Upper lobe of right lung (tissue), 1 donor: ENCODE measurements at regions not wholly inside any gene's neighbourhood (a gene's known extent, or its start where the extent isn't known, plus 50 kb on each side); places are given as distances from the start of the nearest gene placed in this dataset.

Source experiments
- ATAC-seq: fragments of 200-7000 bp; cut with Tn5 transposase; one replicate; pipeline ENCODE4 v1.9.1; 2020; ENCODE audit warnings: mild to moderate bottlenecking, moderate library complexity
- DNase-seq: peaks from one replicate; pipeline ENCODE4 v3.0.0-alpha.2; 2020
- H3K27ac ChIP-seq: fragments of 200-600 bp; one replicate; pipeline ENCODE4 v1.8.0; 2022
- H3K27me3 ChIP-seq: fragments of 200-600 bp; one replicate; pipeline ENCODE4 v1.8.0; 2022; ENCODE audit warnings: mild to moderate bottlenecking
- H3K36me3 ChIP-seq: fragments of 200-600 bp; one replicate; pipeline ENCODE4 v1.8.0; 2022
- H3K4me1 ChIP-seq: fragments of 200-600 bp; one replicate; pipeline ENCODE4 v1.8.0; 2022
- H3K4me3 ChIP-seq: fragments of 200-600 bp; one replicate; pipeline ENCODE4 v1.8.0; 2022; ENCODE audit warnings: mild to moderate bottlenecking
- H3K9me3 ChIP-seq: fragments of 200-600 bp; one replicate; pipeline ENCODE4 v1.8.0; 2022
- CTCF ChIP-seq: fragments of 200-600 bp; IDR thresholded peaks from one replicate; pipeline ENCODE4 v1.8.0; 2022; ENCODE audit warnings: antibody characterized with exemption
- intact Hi-C: fragments of 100-400 bp; cut with DNase I; formaldehyde crosslinking; loops from one replicate; pipeline ENCODE4 v1.11.0; 2022
- donor health status: DM: no; HTN: yes; CAD: no; lungs with severe emphysema.

- no peak for DNase-seq
- Histone ChIP-seq H3K36me3 (no peaks in the 10 kb centered on the region), H3K4me3 (no peak overlapping the region), H3K27me3 (no peaks in the 10 kb centered on the region), H3K9me3 (no peaks in the 10 kb centered on the region), H3K27ac (no peak overlapping the region), H3K4me1 (no peaks in the 10 kb centered on the region)
- peak; percentile 9 for TF ChIP-seq CTCF
- no peak for ATAC-seq
- intact Hi-C loops: no loop called here
Measured at GRCh38 chr5:66436721-66437120, 159.5 kb upstream of the MAST4 start.

- Histone ChIP-seq H3K4me1 (no peaks in the 10 kb centered on the region), H3K36me3 (no peaks in the 10 kb centered on the region), H3K4me3 (no peak overlapping the region), H3K9me3 (no peaks in the 10 kb centered on the region), H3K27me3 (no peaks in the 10 kb centered on the region), H3K27ac (no peak overlapping the region)
- intact Hi-C loops: no loop called here
- DNase-seq (no peak), ATAC-seq (no peak)
- no peak for TF ChIP-seq CTCF
Measured at GRCh38 chr5:66438087-66438486, 158.1 kb upstream of the MAST4 start.

GRCh38 chr5:66438696-66439095 is 157.5 kb upstream of the MAST4 start:
- Histone ChIP-seq H3K27me3 (no peaks in the 10 kb centered on the region), H3K36me3 (no peaks in the 10 kb centered on the region), H3K27ac (no peak overlapping the region), H3K4me1 (peaks cover 3% of the 10 kb centered on the region), H3K9me3 (no peaks in the 10 kb centered on the region), H3K4me3 (no peak overlapping the region)
- no peak for TF ChIP-seq CTCF
- no peak for DNase-seq
- ATAC-seq: no peak
- intact Hi-C loops: no loop called here

- TF ChIP-seq CTCF: no peak
- peaks cover 4% of the 10 kb centered on the region for H3K4me1 ChIP-seq
- intact Hi-C loops: no loop called here
- H3K9me3 ChIP-seq: no peaks in the 10 kb centered on the region
- ATAC-seq (peak; percentile 82), DNase-seq (no peak)
- no peak overlapping the region for H3K4me3 ChIP-seq
- H3K27ac ChIP-seq: no peak overlapping the region
- no peaks in the 10 kb centered on the region for H3K36me3 ChIP-seq
- no peaks in the 10 kb centered on the region for H3K27me3 ChIP-seq
Measured at GRCh38 chr5:66440202-66440680, 156.0 kb upstream of the MAST4 start.

- intact Hi-C loops: no loop called here
- Histone ChIP-seq H3K4me3 (no peak overlapping the region), H3K9me3 (no peaks in the 10 kb centered on the region), H3K36me3 (no peaks in the 10 kb centered on the region), H3K27ac (no peak overlapping the region), H3K4me1 (peaks cover 4% of the 10 kb centered on the region), H3K27me3 (no peaks in the 10 kb centered on the region)
- TF ChIP-seq CTCF: no peak
- no peak for ATAC-seq
- DNase-seq: no peak
Measured at GRCh38 chr5:66441351-66441750, 154.8 kb upstream of the MAST4 start.

GRCh38 chr5:66442951-66443445 is 153.2 kb upstream of the MAST4 start:
- Histone ChIP-seq H3K27ac (no peak overlapping the region), H3K4me3 (no peak overlapping the region), H3K36me3 (no peaks in the 10 kb centered on the region), H3K4me1 (peaks cover 4% of the 10 kb centered on the region), H3K9me3 (no peaks in the 10 kb centered on the region), H3K27me3 (no peaks in the 10 kb centered on the region)
- TF ChIP-seq CTCF: no peak
- intact Hi-C loops: no loop called here
- peak; percentile 43 for ATAC-seq
- no peak for DNase-seq
